C4-2B (cell line): ENCODE measurements at regions not wholly inside any gene's neighbourhood (a gene's known extent, or its start where the extent isn't known, plus 50 kb on each side); places are given as distances from the start of the nearest gene placed in this dataset.

Experiments used
- H3K27ac ChIP-seq: fragments of 450-650 bp; 2 replicates; pipeline ENCODE4 v1.5.1; 2017
- ZFX ChIP-seq: fragments of 450-650 bp; IDR thresholded peaks from 2 replicates; pipeline ENCODE4 v1.6.1; 2017
- TF ChIP-seq, protein P1 (sequence below): fragments of 450-650 bp; conservative IDR thresholded peaks from 2 replicates; pipeline ENCODE4 v1.5.1; 2017; ENCODE audit warnings: mild to moderate bottlenecking

DNA sequence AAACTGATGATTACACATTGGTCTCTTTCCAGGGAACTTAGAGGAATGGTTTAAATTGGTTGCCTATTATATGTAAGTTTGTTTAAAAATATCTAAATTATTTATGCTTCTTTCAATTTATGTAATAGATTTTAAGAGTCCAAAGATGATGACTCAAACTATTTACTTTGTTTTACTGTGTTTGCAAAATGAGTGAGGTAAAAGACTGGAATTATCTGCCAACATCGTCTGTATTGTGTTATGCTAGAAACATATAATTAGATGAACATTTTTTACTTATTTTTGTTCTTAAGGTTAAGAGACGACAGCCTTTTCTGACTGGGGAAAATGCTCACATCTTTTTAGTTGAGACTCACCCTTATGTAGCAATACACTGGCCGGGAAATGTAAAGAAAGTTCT lies 51.1 kb upstream of the SYTL5 start:
- TF ChIP-seq ZFX, result no peak
- TF ChIP-seq, protein P1, sequence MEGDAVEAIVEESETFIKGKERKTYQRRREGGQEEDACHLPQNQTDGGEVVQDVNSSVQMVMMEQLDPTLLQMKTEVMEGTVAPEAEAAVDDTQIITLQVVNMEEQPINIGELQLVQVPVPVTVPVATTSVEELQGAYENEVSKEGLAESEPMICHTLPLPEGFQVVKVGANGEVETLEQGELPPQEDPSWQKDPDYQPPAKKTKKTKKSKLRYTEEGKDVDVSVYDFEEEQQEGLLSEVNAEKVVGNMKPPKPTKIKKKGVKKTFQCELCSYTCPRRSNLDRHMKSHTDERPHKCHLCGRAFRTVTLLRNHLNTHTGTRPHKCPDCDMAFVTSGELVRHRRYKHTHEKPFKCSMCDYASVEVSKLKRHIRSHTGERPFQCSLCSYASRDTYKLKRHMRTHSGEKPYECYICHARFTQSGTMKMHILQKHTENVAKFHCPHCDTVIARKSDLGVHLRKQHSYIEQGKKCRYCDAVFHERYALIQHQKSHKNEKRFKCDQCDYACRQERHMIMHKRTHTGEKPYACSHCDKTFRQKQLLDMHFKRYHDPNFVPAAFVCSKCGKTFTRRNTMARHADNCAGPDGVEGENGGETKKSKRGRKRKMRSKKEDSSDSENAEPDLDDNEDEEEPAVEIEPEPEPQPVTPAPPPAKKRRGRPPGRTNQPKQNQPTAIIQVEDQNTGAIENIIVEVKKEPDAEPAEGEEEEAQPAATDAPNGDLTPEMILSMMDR, result no peak
- no peak overlapping the region for H3K27ac ChIP-seq

GRCh38 chrX:37956223-37956622 lies 50.1 kb upstream of the SYTL5 start:
- H3K27ac ChIP-seq, result no peak overlapping the region
- no peak for TF ChIP-seq ZFX
- TF ChIP-seq, protein P1, result no peak
